ENCODE measurements at regions not wholly inside any gene's neighbourhood (a gene's known extent, or its start where the extent isn't known, plus 50 kb on each side); places are given as distances from the start of the nearest gene placed in this dataset.

GRCh38 chr5:3339092-3339797 is 256.4 kb upstream of the IRX1 start:
- TF ChIP-seq EZH2phosphoT487 (IDR thresholded peaks at IDR 0.05; ENCODE audit: insufficient read depth, low read depth) (no peak), EZH2 (IDR thresholded peaks at IDR 0.05; ENCODE audit: insufficient read depth, poor library complexity, severe bottlenecking) (no peak)

All from GM23248 (cell line).